C4-2B (cell line): ENCODE measurements at regions not wholly inside any gene's neighbourhood (a gene's known extent, or its start where the extent isn't known, plus 50 kb on each side); places are given as distances from the start of the nearest gene placed in this dataset.

ENCODE experiments used
- CTCF ChIP-seq: fragments of 450-650 bp; conservative IDR thresholded peaks from 2 replicates; pipeline ENCODE4 v1.5.1; 2017; ENCODE audit warnings: mild to moderate bottlenecking
- ZFX ChIP-seq: fragments of 450-650 bp; IDR thresholded peaks from 2 replicates; pipeline ENCODE4 v1.6.1; 2017

- no peak for TF ChIP-seq CTCF
- TF ChIP-seq ZFX: no peak
These were observed 168.2 kb downstream of the TEX29 start for GRCh38 chr13:111488486-111489132.
